ENCODE measurements at regions not wholly inside any gene's neighbourhood (a gene's known extent, or its start where the extent isn't known, plus 50 kb on each side); places are given as distances from the start of the nearest gene placed in this dataset.

DNA sequence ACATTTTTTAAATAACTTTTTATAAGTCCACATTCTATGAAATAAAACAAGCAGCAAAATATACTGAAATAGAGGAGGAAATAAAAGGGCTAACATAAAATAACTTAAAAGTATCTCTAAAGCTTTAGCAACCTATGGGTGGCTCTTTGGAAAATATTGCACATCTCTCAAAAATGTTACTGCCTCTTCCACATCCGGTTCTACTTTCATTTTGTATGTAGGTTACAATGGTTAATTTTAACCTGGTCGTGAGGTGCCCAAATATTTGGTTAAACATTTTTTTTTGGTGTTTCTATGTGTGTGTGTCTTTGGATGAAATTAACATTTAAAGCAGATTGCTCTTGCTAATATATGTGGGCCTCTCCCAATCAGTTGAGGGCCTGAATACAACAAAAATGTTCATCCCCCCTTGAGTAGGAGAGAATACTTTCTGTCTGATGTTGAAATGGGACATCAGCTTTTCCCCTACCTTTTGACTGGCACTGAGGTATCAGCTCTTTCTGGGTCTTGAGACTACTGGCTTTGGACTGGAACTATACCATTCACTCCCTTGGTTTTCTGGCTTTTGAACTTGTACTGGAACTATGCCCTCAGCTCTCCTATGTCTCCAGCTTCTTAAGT lies 353.0 kb downstream of the ADAM29 start:
- no peaks in the 10 kb centered on the region for H3K27me3 ChIP-seq (ENCODE audit: control insufficient read depth, extremely low read depth, insufficient read depth, low read length)
- no peak overlapping the region for H3K4me3 ChIP-seq (ENCODE audit: control insufficient read depth in 2 of 3, extremely low read depth in 1 of 3, insufficient read depth in 2 of 3, low read depth in 1 of 3, low read length in 3 of 3)
- FAIRE-seq (no peak), DNase-seq (ENCODE audit: low read depth, low spot score) (no peak)
- no peak overlapping the region for H2AFZ ChIP-seq (ENCODE audit: control insufficient read depth, low read length)
- H3K9me1 ChIP-seq (ENCODE audit: control insufficient read depth, extremely low read depth, insufficient read depth, low read length), result no peaks in the 10 kb centered on the region
- no peak overlapping the region for H3K9ac ChIP-seq (ENCODE audit: control insufficient read depth, extremely low read depth, insufficient read depth, low read length)
- no peaks in the 10 kb centered on the region for H3K36me3 ChIP-seq (ENCODE audit: control insufficient read depth in 2 of 2, extremely low read depth in 1 of 2, insufficient read depth in 2 of 2, low read length in 2 of 2)
- no peaks in the 10 kb centered on the region for H4K20me1 ChIP-seq (ENCODE audit: control insufficient read depth, extremely low read depth, insufficient read depth, low read length)
- no peak overlapping the region for H3K27ac ChIP-seq (ENCODE audit: control insufficient read depth, insufficient read depth, low read length)
- no peaks in the 10 kb centered on the region for H3K9me3 ChIP-seq (ENCODE audit: control insufficient read depth, low read depth, low read length)
- no peak for TF ChIP-seq EZH2 (IDR thresholded peaks at IDR 0.05; ENCODE audit: low read length)
- TF ChIP-seq, protein P1, sequence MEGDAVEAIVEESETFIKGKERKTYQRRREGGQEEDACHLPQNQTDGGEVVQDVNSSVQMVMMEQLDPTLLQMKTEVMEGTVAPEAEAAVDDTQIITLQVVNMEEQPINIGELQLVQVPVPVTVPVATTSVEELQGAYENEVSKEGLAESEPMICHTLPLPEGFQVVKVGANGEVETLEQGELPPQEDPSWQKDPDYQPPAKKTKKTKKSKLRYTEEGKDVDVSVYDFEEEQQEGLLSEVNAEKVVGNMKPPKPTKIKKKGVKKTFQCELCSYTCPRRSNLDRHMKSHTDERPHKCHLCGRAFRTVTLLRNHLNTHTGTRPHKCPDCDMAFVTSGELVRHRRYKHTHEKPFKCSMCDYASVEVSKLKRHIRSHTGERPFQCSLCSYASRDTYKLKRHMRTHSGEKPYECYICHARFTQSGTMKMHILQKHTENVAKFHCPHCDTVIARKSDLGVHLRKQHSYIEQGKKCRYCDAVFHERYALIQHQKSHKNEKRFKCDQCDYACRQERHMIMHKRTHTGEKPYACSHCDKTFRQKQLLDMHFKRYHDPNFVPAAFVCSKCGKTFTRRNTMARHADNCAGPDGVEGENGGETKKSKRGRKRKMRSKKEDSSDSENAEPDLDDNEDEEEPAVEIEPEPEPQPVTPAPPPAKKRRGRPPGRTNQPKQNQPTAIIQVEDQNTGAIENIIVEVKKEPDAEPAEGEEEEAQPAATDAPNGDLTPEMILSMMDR (optimal IDR thresholded peaks at IDR 0.05 in 1 of 3, IDR thresholded peaks at IDR 0.05 in 1 of 3, conservative IDR thresholded peaks at IDR 0.05 in 1 of 3; ENCODE audit: extremely low read depth in 1 of 3, insufficient read depth in 2 of 3, low read length in 3 of 3), result no peak
- no peaks in the 10 kb centered on the region for H3K79me2 ChIP-seq (ENCODE audit: control insufficient read depth, insufficient read depth, low read length)
- dilution Hi-C loops (cut with MboI; ENCODE audit: extremely low pct_ligation_motif_present, low sequenced_read_pairs), result no loop called here
- H3K4me2 ChIP-seq (ENCODE audit: control insufficient read depth, extremely low read depth, insufficient read depth, low read depth, low read length), result no peak overlapping the region
- H3K4me1 ChIP-seq (ENCODE audit: control insufficient read depth, extremely low read depth, insufficient read depth, low read length), result no peaks in the 10 kb centered on the region

DNA sequence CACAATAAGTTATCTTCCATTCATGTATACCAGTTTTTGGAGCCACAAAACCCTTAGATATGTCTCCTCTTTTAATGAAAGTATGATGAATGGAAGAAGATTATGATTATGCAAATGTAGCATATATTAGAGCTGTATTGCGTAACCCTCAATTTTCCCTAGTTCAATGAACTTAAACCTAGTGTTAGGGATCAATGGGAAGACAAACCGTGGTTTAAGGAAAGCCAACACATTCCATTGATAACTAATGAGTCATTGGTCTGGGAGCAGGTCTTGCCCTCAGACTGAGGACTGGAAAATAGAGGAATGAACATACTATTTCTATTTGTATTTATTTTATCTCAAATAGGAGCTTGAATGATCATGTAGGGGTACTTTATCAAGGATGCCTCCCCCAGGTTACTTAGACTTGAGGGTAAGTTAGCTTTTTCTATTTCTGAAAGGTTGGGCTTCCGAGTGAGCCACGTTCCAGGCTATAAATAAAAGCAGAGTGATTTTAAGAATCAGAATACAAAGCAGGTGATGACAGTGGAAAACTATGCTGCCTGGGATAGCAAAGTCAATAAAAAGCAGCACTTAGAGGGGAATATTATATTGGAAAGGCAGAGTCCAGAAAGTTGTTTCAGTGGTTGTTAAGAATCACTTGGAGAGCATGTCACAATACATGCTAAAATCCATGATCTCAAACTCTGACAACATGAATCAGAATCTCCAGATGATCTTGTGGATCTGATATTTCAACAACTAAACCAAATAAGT lies 356.0 kb downstream of the ADAM29 start:
- TF ChIP-seq, protein P1 (optimal IDR thresholded peaks at IDR 0.05 in 1 of 3, IDR thresholded peaks at IDR 0.05 in 1 of 3, conservative IDR thresholded peaks at IDR 0.05 in 1 of 3; ENCODE audit: extremely low read depth in 1 of 3, insufficient read depth in 2 of 3, low read length in 3 of 3), result no peak
- no peak for TF ChIP-seq EZH2 (IDR thresholded peaks at IDR 0.05; ENCODE audit: low read length)
- H2AFZ ChIP-seq (ENCODE audit: control insufficient read depth, low read length), result no peak overlapping the region
- DNase-seq (ENCODE audit: low read depth, low spot score) (no peak), FAIRE-seq (no peak)
- no peaks in the 10 kb centered on the region for H3K79me2 ChIP-seq (ENCODE audit: control insufficient read depth, insufficient read depth, low read length)
- H3K9me3 ChIP-seq (ENCODE audit: control insufficient read depth, low read depth, low read length), result no peaks in the 10 kb centered on the region
- no peaks in the 10 kb centered on the region for H3K4me1 ChIP-seq (ENCODE audit: control insufficient read depth, extremely low read depth, insufficient read depth, low read length)
- no peak overlapping the region for H3K27ac ChIP-seq (ENCODE audit: control insufficient read depth, insufficient read depth, low read length)
- H3K4me3 ChIP-seq (ENCODE audit: control insufficient read depth in 2 of 3, extremely low read depth in 1 of 3, insufficient read depth in 2 of 3, low read depth in 1 of 3, low read length in 3 of 3), result no peak overlapping the region
- dilution Hi-C loops (cut with MboI; ENCODE audit: extremely low pct_ligation_motif_present, low sequenced_read_pairs), result no loop called here
- no peaks in the 10 kb centered on the region for H3K27me3 ChIP-seq (ENCODE audit: control insufficient read depth, extremely low read depth, insufficient read depth, low read length)
- no peaks in the 10 kb centered on the region for H4K20me1 ChIP-seq (ENCODE audit: control insufficient read depth, extremely low read depth, insufficient read depth, low read length)
- no peaks in the 10 kb centered on the region for H3K36me3 ChIP-seq (ENCODE audit: control insufficient read depth in 2 of 2, extremely low read depth in 1 of 2, insufficient read depth in 2 of 2, low read length in 2 of 2)
- H3K9me1 ChIP-seq (ENCODE audit: control insufficient read depth, extremely low read depth, insufficient read depth, low read length), result no peaks in the 10 kb centered on the region
- H3K4me2 ChIP-seq (ENCODE audit: control insufficient read depth, extremely low read depth, insufficient read depth, low read depth, low read length), result no peak overlapping the region
- H3K9ac ChIP-seq (ENCODE audit: control insufficient read depth, extremely low read depth, insufficient read depth, low read length), result no peak overlapping the region

Data from keratinocyte (primary cell).